Uterus (tissue), 3 donors: ENCODE measurements at regions not wholly inside any gene's neighbourhood (a gene's known extent, or its start where the extent isn't known, plus 50 kb on each side); places are given as distances from the start of the nearest gene placed in this dataset.

Source experiments
- DNase-seq, 2 donors: peaks; one replicate each; pipeline ENCODE4 v3.0.0-alpha.2; 2019 to 2020
- H3K27ac ChIP-seq, 2 donors: fragments of 200-600 bp; sonication (generic); 1 replicate in 1 of 2; 2 replicates in 1 of 2; pipeline ENCODE4 v1.5.1; 2016 to 2018
- H3K27me3 ChIP-seq, 2 donors: fragments of 200-600 bp; sonication (generic); one replicate each; pipeline ENCODE4 v1.5.1; 2018 to 2019; ENCODE audit warnings: control low read depth in 1 of 2
- H3K36me3 ChIP-seq, 2 donors: fragments of 200-600 bp; sonication (generic); one replicate each; pipeline ENCODE4 v1.5.1; 2019; ENCODE audit warnings: control low read depth in 1 of 2
- H3K4me1 ChIP-seq, 2 donors: fragments of 200-600 bp; sonication (generic); one replicate each; pipeline ENCODE4 v1.5.1; 2018 to 2019; ENCODE audit warnings: control low read depth in 1 of 2
- H3K4me3 ChIP-seq, 2 donors: fragments of 200-600 bp; sonication (generic); 1 replicate in 1 of 2; 2 replicates in 1 of 2; pipeline ENCODE4 v1.5.1; 2018 to 2019; ENCODE audit warnings: mild to moderate bottlenecking in 1 of 2
- H3K9me3 ChIP-seq, 2 donors: fragments of 200-600 bp; sonication (generic); one replicate each; pipeline ENCODE4 v1.5.1; 2019; ENCODE audit warnings: control low read depth in 1 of 2
- CTCF ChIP-seq, 4 experiments: fragments of 200-600 bp in 2 of 4; fragments of 450-650 bp in 2 of 4; sonication (generic) in 2 of 4; IDR thresholded peaks; one replicate each; pipeline ENCODE4 v1.5.1; 2016 to 2019; ENCODE audit warnings: antibody characterized with exemption in 4 of 4, mild to moderate bottlenecking in 2 of 4, moderate library complexity in 1 of 4
- POLR2A ChIP-seq, 2 donors: fragments of 450-650 bp; IDR thresholded peaks; one replicate each; pipeline ENCODE4 v1.6.1; 2016; ENCODE audit warnings: antibody characterized with exemption in 2 of 2, mild to moderate bottlenecking in 1 of 2, moderate library complexity in 1 of 2
- intact Hi-C: fragments of 100-400 bp; cut with DNase I; formaldehyde crosslinking; loops from one replicate; pipeline ENCODE4 v1.15.1; 2023; ENCODE audit warnings: low total_unique reads
- donor health status: DM: yes; HTN: yes; CAD: no.

- H3K36me3 ChIP-seq, result no peaks in the 10 kb centered on the region
- H3K9me3 ChIP-seq, result no peaks in the 10 kb centered on the region
- DNase-seq, result no peak
- no peak overlapping the region for H3K4me3 ChIP-seq
- H3K27me3 ChIP-seq, result no peaks in the 10 kb centered on the region
- H3K27ac ChIP-seq, result no peak overlapping the region
- TF ChIP-seq POLR2A (IDR thresholded peaks at IDR 0.05), result no peak
- no peak for TF ChIP-seq CTCF (IDR thresholded peaks at IDR 0.05)
- intact Hi-C loops, result no loop called here
- H3K4me1 ChIP-seq, result no peaks in the 10 kb centered on the region
Measured at GRCh38 chr7:10082896-10083295, 890.8 kb upstream of the PHF14 start.

GRCh38 chr7:10083766-10084165 is 889.9 kb upstream of the PHF14 start:
- no peaks in the 10 kb centered on the region for H3K36me3 ChIP-seq
- no peaks in the 10 kb centered on the region for H3K4me1 ChIP-seq
- no peak overlapping the region for H3K4me3 ChIP-seq
- no peak for DNase-seq
- intact Hi-C loops, result no loop called here
- H3K27ac ChIP-seq, result no peak overlapping the region
- TF ChIP-seq POLR2A (IDR thresholded peaks at IDR 0.05) (no peak), CTCF (IDR thresholded peaks at IDR 0.05) (no peak)
- no peaks in the 10 kb centered on the region for H3K27me3 ChIP-seq
- H3K9me3 ChIP-seq, result no peaks in the 10 kb centered on the region

- intact Hi-C loops, result no loop called here
Measured at GRCh38 chr7:10085231-10085630, 888.4 kb upstream of the PHF14 start.

GRCh38 chr7:10100572-10100971 is 873.1 kb upstream of the PHF14 start:
- no peak overlapping the region for H3K4me3 ChIP-seq
- no peak for DNase-seq
- intact Hi-C loops, result no loop called here

More at GRCh38 chr7:10085231-10085630, 888.4 kb upstream of the PHF14 start:
- no peak overlapping the region for H3K4me3 ChIP-seq
- no peaks in the 10 kb centered on the region for H3K4me1 ChIP-seq
- no peaks in the 10 kb centered on the region for H3K27me3 ChIP-seq
- H3K27ac ChIP-seq, result peak overlapping the region; percentile 21 to 52
- DNase-seq, result peak in 1 of 2 donors; percentile 38
- TF ChIP-seq CTCF (IDR thresholded peaks at IDR 0.05) (no peak), POLR2A (IDR thresholded peaks at IDR 0.05) (no peak)
- no peaks in the 10 kb centered on the region for H3K36me3 ChIP-seq
- H3K9me3 ChIP-seq, result no peaks in the 10 kb centered on the region

GRCh38 chr7:10101351-10101750 is 872.3 kb upstream of the PHF14 start:
- intact Hi-C loops, result no loop called here
- no peak for DNase-seq
- no peaks in the 10 kb centered on the region for H3K4me1 ChIP-seq
- TF ChIP-seq CTCF (IDR thresholded peaks at IDR 0.05) (no peak), POLR2A (IDR thresholded peaks at IDR 0.05) (no peak)
- no peak overlapping the region for H3K27ac ChIP-seq
- H3K36me3 ChIP-seq, result no peaks in the 10 kb centered on the region
- no peaks in the 10 kb centered on the region for H3K27me3 ChIP-seq
- H3K4me3 ChIP-seq, result no peak overlapping the region
- H3K9me3 ChIP-seq, result no peaks in the 10 kb centered on the region

More at GRCh38 chr7:10100572-10100971, 873.1 kb upstream of the PHF14 start:
- Histone ChIP-seq H3K4me1 (no peaks in the 10 kb centered on the region), H3K9me3 (no peaks in the 10 kb centered on the region), H3K27ac (no peak overlapping the region), H3K36me3 (no peaks in the 10 kb centered on the region), H3K27me3 (no peaks in the 10 kb centered on the region)
- TF ChIP-seq CTCF (IDR thresholded peaks at IDR 0.05), result no peak
